Astrocyte (in vitro differentiated cells and primary cell): ENCODE measurements at regions not wholly inside any gene's neighbourhood (a gene's known extent, or its start where the extent isn't known, plus 50 kb on each side); places are given as distances from the start of the nearest gene placed in this dataset.
"Not testable (repeated sequence)": the region's sequence is repeated elsewhere in the genome, so short reads cannot be mapped to it uniquely, and the experiment has no call there.

Experiments used
- DNase-seq: peaks from one replicate; pipeline ENCODE4 v3.0.0-alpha.2; 2010; ENCODE audit warnings: low read depth
- FAIRE-seq: peaks from 2 replicates; lab custom pipeline; 2011; peaks lifted over from hg19 to GRCh38; lab: Jason Lieb, UNC
- H2AFZ ChIP-seq: 2 replicates; pipeline ENCODE4 v1.6.0; 2012; ENCODE audit warnings: low read depth, low read length, inconsistent platforms
- H3K27ac ChIP-seq: 2 replicates; pipeline ENCODE4 v1.5.1; 2011; ENCODE audit warnings: low read depth, low read length, inconsistent platforms
- H3K27me3 ChIP-seq: 2 replicates; pipeline ENCODE4 v1.6.0; 2011; ENCODE audit warnings: low read length, inconsistent platforms; ENCODE audit not compliant: insufficient read depth
- H3K36me3 ChIP-seq: 2 replicates; pipeline ENCODE4 v1.5.1; 2011; ENCODE audit warnings: low read length, inconsistent platforms; ENCODE audit not compliant: insufficient read depth
- H3K4me1 ChIP-seq: 2 replicates; pipeline ENCODE4 v1.5.1; 2011; ENCODE audit warnings: low read length, inconsistent platforms; ENCODE audit not compliant: insufficient read depth
- H3K4me2 ChIP-seq: 2 replicates; pipeline ENCODE4 v1.6.0; 2012; ENCODE audit warnings: low read length, inconsistent platforms
- H3K4me3 ChIP-seq: 2 replicates; pipeline ENCODE4 v1.5.1; 2011; ENCODE audit warnings: low read depth, mild to moderate bottlenecking, low read length, inconsistent platforms; ENCODE audit not compliant: insufficient read depth
- H3K79me2 ChIP-seq: 2 replicates; pipeline ENCODE4 v1.6.0; 2012; ENCODE audit warnings: mild to moderate bottlenecking, low read length, inconsistent platforms; ENCODE audit not compliant: insufficient read depth
- H3K9ac ChIP-seq: 2 replicates; pipeline ENCODE4 v1.6.0; 2012; ENCODE audit warnings: mild to moderate bottlenecking, low read length, inconsistent platforms
- H3K9me3 ChIP-seq: 2 replicates; pipeline ENCODE4 v1.5.1; 2012; ENCODE audit warnings: low read depth, mild to moderate bottlenecking, low read length, inconsistent platforms; ENCODE audit not compliant: insufficient read depth
- H4K20me1 ChIP-seq: 2 replicates; pipeline ENCODE4 v1.6.0; 2012; ENCODE audit warnings: low read length, inconsistent platforms; ENCODE audit not compliant: insufficient read depth
- H3K27ac Mint-ChIP-seq: one replicate; pipeline ENCODE4 v1.8.0; 2021; ENCODE audit warnings: mild to moderate bottlenecking, mixed read lengths; ENCODE audit not compliant: unreplicated experiment
- H3K27me3 Mint-ChIP-seq: one replicate; pipeline ENCODE4 v1.8.0; 2021; ENCODE audit warnings: low read depth, mixed read lengths; ENCODE audit not compliant: unreplicated experiment
- H3K36me3 Mint-ChIP-seq: one replicate; pipeline ENCODE4 v1.8.0; 2021; ENCODE audit warnings: low read depth, mixed read lengths; ENCODE audit not compliant: unreplicated experiment
- H3K4me1 Mint-ChIP-seq: one replicate; pipeline ENCODE4 v1.8.0; 2021; ENCODE audit warnings: low read depth, mixed read lengths; ENCODE audit not compliant: unreplicated experiment
- H3K4me3 Mint-ChIP-seq: one replicate; pipeline ENCODE4 v1.8.0; 2021; ENCODE audit warnings: mild to moderate bottlenecking, moderate library complexity, mixed read lengths; ENCODE audit not compliant: unreplicated experiment
- H3K9me3 Mint-ChIP-seq: one replicate; pipeline ENCODE4 v1.8.0; 2021; ENCODE audit warnings: mild to moderate bottlenecking, mixed read lengths; ENCODE audit not compliant: unreplicated experiment

DNA sequence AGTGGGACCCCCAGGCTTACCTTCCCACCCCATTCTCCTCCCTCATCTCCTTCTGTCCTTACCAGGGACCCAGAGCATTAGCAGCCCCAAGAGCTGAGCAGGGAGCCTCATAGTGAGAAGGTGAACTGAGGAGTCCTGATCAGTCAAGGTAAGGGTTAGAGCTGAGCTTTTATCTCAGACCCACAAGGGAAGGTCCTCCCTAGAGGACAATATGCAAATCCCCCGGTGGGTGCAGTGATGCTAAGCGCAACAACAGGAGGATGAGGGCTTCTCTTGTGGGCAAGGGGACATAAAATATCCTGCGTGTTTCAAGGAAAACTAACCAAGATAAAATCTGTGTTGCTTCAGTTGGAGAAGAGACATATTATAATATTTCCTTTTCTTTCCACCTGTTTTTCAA is 505.2 kb downstream of the RPIA start:
- H4K20me1 ChIP-seq, H3K4me2 ChIP-seq, H3K27me3 ChIP-seq, DNase-seq, H3K79me2 ChIP-seq, H3K27ac Mint-ChIP-seq, FAIRE-seq, H2AFZ ChIP-seq, H3K9me3 ChIP-seq, H3K4me1 ChIP-seq, H3K27ac ChIP-seq, H3K4me3 Mint-ChIP-seq, H3K36me3 Mint-ChIP-seq, H3K9ac ChIP-seq, H3K36me3 ChIP-seq, H3K4me1 Mint-ChIP-seq, H3K27me3 Mint-ChIP-seq, H3K4me3 ChIP-seq, H3K9me3 Mint-ChIP-seq: not testable (repeated sequence)

DNA sequence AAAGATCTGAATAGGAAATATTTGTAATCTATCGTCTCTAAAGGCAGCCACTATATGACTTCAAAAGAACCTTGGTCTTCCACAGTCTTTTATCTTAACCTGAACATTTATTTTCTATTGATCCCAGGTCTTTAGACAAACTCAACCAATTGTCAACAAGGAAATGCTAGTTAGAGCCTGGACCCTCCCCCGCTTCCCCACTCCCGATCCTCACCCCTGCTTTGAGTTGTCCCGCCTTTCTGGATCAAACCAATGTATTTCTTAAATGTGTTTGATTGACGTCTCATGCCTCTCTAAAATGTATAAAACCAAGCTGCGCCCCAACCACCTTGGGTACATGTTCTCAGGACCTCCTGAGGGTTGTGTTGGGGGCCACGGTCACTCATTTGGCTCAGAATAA is 506.6 kb downstream of the RPIA start:
- H3K27me3 ChIP-seq, DNase-seq, H3K36me3 ChIP-seq, FAIRE-seq, H3K36me3 Mint-ChIP-seq, H2AFZ ChIP-seq, H3K79me2 ChIP-seq, H3K27ac ChIP-seq, H3K4me2 ChIP-seq, H3K27ac Mint-ChIP-seq, H3K4me1 Mint-ChIP-seq, H3K4me3 Mint-ChIP-seq, H3K4me3 ChIP-seq, H4K20me1 ChIP-seq, H3K4me1 ChIP-seq, H3K9me3 Mint-ChIP-seq, H3K9ac ChIP-seq, H3K9me3 ChIP-seq, H3K27me3 Mint-ChIP-seq: not testable (repeated sequence)

DNA sequence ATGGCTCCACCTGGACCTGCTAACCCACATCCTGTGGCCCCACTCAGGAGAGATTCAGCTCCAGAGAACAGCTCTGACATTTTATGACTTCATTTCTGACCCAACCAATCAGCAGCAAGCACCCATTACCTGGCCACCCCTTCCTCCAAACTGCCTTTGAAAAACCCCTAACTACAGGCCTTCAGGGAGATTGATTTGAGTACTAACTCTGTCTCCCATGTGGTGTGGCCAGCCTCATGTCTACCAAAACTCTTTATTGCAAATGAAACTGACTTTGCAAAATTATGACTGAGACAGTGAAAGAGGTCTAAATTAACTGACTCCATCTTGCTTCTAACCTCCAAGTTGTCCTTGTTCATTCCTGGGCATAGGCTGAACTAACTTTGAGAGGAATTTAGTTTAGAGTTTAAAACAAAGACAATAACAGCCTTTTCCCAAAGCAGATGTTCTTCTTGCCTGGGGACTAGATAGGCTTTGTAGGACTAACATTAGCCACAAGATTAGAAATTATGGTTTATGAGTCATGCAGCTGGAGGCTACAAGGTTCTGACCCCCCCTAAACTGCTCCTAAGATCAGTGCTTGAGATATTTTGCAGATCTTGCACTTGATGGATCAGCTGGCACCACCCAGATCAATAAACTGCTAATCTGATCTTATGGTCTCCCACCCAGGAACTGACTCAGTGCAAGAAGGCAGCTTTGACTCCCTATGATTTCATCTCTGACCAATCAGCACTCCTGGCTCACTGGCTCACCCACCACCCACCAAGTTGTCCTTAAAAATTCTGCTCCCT is 508.2 kb downstream of the RPIA start:
- not testable (repeated sequence) for H3K4me2 ChIP-seq, DNase-seq, H2AFZ ChIP-seq, H3K79me2 ChIP-seq, H3K4me1 Mint-ChIP-seq, H3K4me3 ChIP-seq, H3K36me3 Mint-ChIP-seq, H3K27me3 Mint-ChIP-seq, FAIRE-seq, H3K9ac ChIP-seq, H3K9me3 Mint-ChIP-seq, H3K36me3 ChIP-seq, H3K9me3 ChIP-seq, H3K4me3 Mint-ChIP-seq, H3K27ac ChIP-seq, H3K27ac Mint-ChIP-seq, H3K27me3 ChIP-seq, H3K4me1 ChIP-seq, H4K20me1 ChIP-seq

- H3K4me2 ChIP-seq, H3K4me3 Mint-ChIP-seq, H3K4me1 Mint-ChIP-seq, H3K27ac Mint-ChIP-seq, H4K20me1 ChIP-seq, DNase-seq, H3K9ac ChIP-seq, FAIRE-seq, H2AFZ ChIP-seq, H3K79me2 ChIP-seq, H3K27me3 Mint-ChIP-seq, H3K9me3 Mint-ChIP-seq, H3K4me1 ChIP-seq, H3K27me3 ChIP-seq, H3K36me3 ChIP-seq, H3K4me3 ChIP-seq, H3K9me3 ChIP-seq, H3K27ac ChIP-seq, H3K36me3 Mint-ChIP-seq: not testable (repeated sequence)
Observed at GRCh38 chr2:89200247-89200527, 508.7 kb downstream of the RPIA start.

DNA sequence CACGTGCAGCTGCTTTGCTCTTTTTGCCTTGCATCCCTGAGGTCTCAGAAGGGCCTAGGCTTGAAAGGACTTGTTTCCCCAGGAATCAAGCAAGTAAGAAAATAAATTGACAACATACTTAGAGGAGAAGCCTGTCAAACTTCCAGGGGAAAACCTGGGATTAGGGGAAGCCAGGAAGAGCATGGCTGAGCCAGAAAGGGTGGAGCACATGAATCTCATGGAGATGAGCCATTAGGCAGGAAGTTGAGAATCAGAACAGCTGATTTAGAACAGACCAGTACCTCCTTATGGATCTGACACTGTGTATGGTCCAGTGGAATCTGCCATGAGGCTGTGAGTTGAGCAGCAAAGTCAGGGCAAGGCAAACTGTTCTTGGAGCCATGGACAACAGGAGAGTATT is 511.0 kb downstream of the RPIA start:
- not testable (repeated sequence) for H2AFZ ChIP-seq, H3K27me3 ChIP-seq, H3K9me3 Mint-ChIP-seq, H3K27me3 Mint-ChIP-seq, H3K4me1 ChIP-seq, H3K27ac Mint-ChIP-seq, H3K9ac ChIP-seq, H3K4me1 Mint-ChIP-seq, H3K79me2 ChIP-seq, DNase-seq, H3K4me3 Mint-ChIP-seq, H3K4me3 ChIP-seq, H3K36me3 ChIP-seq, H4K20me1 ChIP-seq, H3K36me3 Mint-ChIP-seq, H3K9me3 ChIP-seq, H3K4me2 ChIP-seq, FAIRE-seq, H3K27ac ChIP-seq

GRCh38 chr2:89205153-89205552 is 513.7 kb downstream of the RPIA start:
- not testable (repeated sequence) for H3K4me1 Mint-ChIP-seq, H3K9me3 ChIP-seq, H4K20me1 ChIP-seq, H3K9ac ChIP-seq, H3K27me3 ChIP-seq, H3K4me3 ChIP-seq, H3K4me1 ChIP-seq, FAIRE-seq, H3K27me3 Mint-ChIP-seq, H3K36me3 ChIP-seq, H3K4me2 ChIP-seq, H3K27ac ChIP-seq, DNase-seq, H3K36me3 Mint-ChIP-seq, H3K79me2 ChIP-seq, H3K4me3 Mint-ChIP-seq, H3K9me3 Mint-ChIP-seq, H2AFZ ChIP-seq, H3K27ac Mint-ChIP-seq
